Prostate gland (tissue), 2 donors: ENCODE measurements at regions not wholly inside any gene's neighbourhood (a gene's known extent, or its start where the extent isn't known, plus 50 kb on each side); places are given as distances from the start of the nearest gene placed in this dataset.

Experiments
- DNase-seq: peaks from one replicate; pipeline ENCODE4 v3.0.0-alpha.2; 2019; ENCODE audit warnings: low spot score
- H3K27ac ChIP-seq, 2 donors: fragments of 200-600 bp; sonication (generic); 2 replicates each; pipeline ENCODE4 v1.5.1; 2017 to 2019
- H3K27me3 ChIP-seq: fragments of 200-600 bp; sonication (generic); replicated peaks from 2 replicates; pipeline ENCODE4 v1.5.1; 2019; ENCODE audit not compliant: insufficient read depth
- H3K36me3 ChIP-seq, 2 donors: fragments of 200-600 bp; sonication (generic); 1 replicate in 1 of 2; 2 replicates in 1 of 2; pipeline versions ENCODE4 v1.5.1 to v1.8.1; 2017 to 2019
- H3K4me1 ChIP-seq: fragments of 200-600 bp; sonication (generic); replicated peaks from 2 replicates; pipeline ENCODE4 v1.5.1; 2019
- H3K4me3 ChIP-seq, 2 donors: fragments of 200-600 bp; sonication (generic); 2 replicates each; pipeline ENCODE4 v1.5.1; 2017 to 2019
- H3K9me3 ChIP-seq: fragments of 200-600 bp; sonication (generic); 2 replicates; pipeline ENCODE4 v1.5.1; 2017
- POLR2A ChIP-seq: fragments of 450-650 bp; IDR thresholded peaks from one replicate; pipeline ENCODE4 v1.6.1; 2016; ENCODE audit warnings: antibody characterized with exemption, mild to moderate bottlenecking
- POLR2AphosphoS5 ChIP-seq: sonication (generic); formaldehyde crosslinking; IDR thresholded peaks from one replicate; pipeline ENCODE4 v1.6.1; 2017; ENCODE audit warnings: antibody characterized with exemption
- WGBS: methylation state at CpG from one replicate; pipeline ENCODE4 v1.1.5; 2018; 5-methylcytosine and 5-hydroxymethylcytosine counted together
- intact Hi-C: fragments of 100-400 bp; cut with DNase I; formaldehyde crosslinking; loops from one replicate; pipeline ENCODE4 v1.14.2; 2022
- TF ChIP-seq, protein P1 (sequence below), 4 experiments: fragments of 200-600 bp in 2 of 4; fragments of 450-650 bp in 2 of 4; sonication (generic) in 2 of 4; IDR thresholded peaks; 1 replicate in 3 of 4; 2 replicates in 1 of 4; pipeline ENCODE4 v1.5.1; 2016 to 2019; ENCODE audit warnings: antibody characterized with exemption in 4 of 4, mild to moderate bottlenecking in 2 of 4, moderate library complexity in 2 of 4

DNA sequence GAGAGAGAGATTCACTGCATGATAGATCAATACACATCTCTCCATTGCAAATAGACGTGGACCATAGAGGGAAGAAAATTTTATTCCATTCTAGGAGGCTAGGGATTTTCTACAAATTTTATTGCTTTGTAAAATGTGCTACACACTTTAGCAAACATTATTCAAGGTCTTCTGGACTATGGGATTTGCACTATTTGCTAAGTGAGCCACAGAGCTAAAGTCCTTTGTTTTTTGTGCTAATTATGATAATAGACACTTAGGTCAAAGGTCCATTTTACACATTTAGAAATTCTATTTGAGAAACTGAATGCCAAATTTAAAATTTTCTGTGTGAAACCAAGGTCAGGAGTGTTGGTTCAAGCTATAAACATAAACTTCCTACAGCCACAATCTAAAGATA is 672.3 kb downstream of the LRRC70 start:
- DNase-seq, result no peak
- H3K27me3 ChIP-seq, result no peaks in the 10 kb centered on the region
- intact Hi-C loops, result no loop called here
- no peaks in the 10 kb centered on the region for H3K4me1 ChIP-seq
- no peak overlapping the region for H3K4me3 ChIP-seq
- H3K27ac ChIP-seq, result no peak overlapping the region
- 68% methylated on average over 1 of the region's 1 CpG for WGBS
- TF ChIP-seq POLR2AphosphoS5, result no peak
- no peak for TF ChIP-seq POLR2A
- TF ChIP-seq, protein P1, sequence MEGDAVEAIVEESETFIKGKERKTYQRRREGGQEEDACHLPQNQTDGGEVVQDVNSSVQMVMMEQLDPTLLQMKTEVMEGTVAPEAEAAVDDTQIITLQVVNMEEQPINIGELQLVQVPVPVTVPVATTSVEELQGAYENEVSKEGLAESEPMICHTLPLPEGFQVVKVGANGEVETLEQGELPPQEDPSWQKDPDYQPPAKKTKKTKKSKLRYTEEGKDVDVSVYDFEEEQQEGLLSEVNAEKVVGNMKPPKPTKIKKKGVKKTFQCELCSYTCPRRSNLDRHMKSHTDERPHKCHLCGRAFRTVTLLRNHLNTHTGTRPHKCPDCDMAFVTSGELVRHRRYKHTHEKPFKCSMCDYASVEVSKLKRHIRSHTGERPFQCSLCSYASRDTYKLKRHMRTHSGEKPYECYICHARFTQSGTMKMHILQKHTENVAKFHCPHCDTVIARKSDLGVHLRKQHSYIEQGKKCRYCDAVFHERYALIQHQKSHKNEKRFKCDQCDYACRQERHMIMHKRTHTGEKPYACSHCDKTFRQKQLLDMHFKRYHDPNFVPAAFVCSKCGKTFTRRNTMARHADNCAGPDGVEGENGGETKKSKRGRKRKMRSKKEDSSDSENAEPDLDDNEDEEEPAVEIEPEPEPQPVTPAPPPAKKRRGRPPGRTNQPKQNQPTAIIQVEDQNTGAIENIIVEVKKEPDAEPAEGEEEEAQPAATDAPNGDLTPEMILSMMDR (IDR thresholded peaks at IDR 0.05), result no peak
- H3K9me3 ChIP-seq, result no peaks in the 10 kb centered on the region
- H3K36me3 ChIP-seq, result no peaks in the 10 kb centered on the region

DNA sequence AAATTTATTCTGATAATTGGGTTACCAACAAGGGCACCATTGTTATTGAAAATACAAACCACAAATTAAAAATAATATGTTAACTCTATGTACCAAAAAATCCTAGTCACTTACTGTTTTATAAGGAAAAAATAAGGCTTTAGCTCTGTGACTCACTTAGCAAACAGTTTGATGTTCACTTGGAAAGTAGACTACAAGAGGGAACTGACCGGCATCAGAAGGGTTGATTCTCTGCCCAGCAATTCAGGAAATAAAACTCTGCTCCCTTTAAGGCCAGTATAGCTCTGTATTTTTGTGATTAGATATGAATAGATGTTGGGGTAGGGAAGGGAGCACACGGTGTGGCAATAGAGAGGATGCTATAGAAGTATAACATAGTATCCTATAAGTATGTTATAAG is 671.3 kb downstream of the LRRC70 start:
- WGBS, result 91% methylated on average over 2 of the region's 2 CpGs
- H3K36me3 ChIP-seq, result no peaks in the 10 kb centered on the region
- TF ChIP-seq, protein P1 (IDR thresholded peaks at IDR 0.05), result no peak
- TF ChIP-seq POLR2A, result no peak
- no peak for TF ChIP-seq POLR2AphosphoS5
- H3K4me1 ChIP-seq, result no peaks in the 10 kb centered on the region
- H3K4me3 ChIP-seq, result no peak overlapping the region
- no peak for DNase-seq
- no peaks in the 10 kb centered on the region for H3K9me3 ChIP-seq
- no peak overlapping the region for H3K27ac ChIP-seq
- no peaks in the 10 kb centered on the region for H3K27me3 ChIP-seq
- intact Hi-C loops, result no loop called here

DNA sequence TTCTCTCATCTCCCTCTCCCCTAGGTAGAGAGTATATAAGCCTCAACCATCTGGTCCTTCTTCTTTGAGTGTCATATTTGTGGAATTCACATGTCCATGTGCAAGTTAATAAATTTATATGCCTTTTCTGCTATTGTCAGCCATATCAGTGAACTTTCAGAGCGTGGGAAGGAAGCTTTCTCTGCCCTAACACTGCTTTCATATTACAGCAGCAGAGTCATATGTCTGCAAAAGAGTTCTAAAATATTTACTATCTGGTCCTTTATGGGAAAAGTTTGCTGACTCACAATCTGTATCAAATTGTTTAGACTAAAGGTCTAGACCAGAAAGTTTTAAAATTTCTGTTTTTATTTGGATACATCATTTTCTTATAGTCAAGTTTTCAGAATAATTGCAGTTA is 669.0 kb downstream of the LRRC70 start:
- no peaks in the 10 kb centered on the region for H3K9me3 ChIP-seq
- no peak for DNase-seq
- 74% methylated on average over 1 of the region's 1 CpG for WGBS
- no peaks in the 10 kb centered on the region for H3K36me3 ChIP-seq
- TF ChIP-seq POLR2A (no peak), POLR2AphosphoS5 (no peak)
- TF ChIP-seq, protein P1 (IDR thresholded peaks at IDR 0.05), result no peak
- no peak overlapping the region for H3K27ac ChIP-seq
- H3K27me3 ChIP-seq, result no peaks in the 10 kb centered on the region
- no peak overlapping the region for H3K4me3 ChIP-seq
- H3K4me1 ChIP-seq, result no peaks in the 10 kb centered on the region
- intact Hi-C loops, result no loop called here

DNA sequence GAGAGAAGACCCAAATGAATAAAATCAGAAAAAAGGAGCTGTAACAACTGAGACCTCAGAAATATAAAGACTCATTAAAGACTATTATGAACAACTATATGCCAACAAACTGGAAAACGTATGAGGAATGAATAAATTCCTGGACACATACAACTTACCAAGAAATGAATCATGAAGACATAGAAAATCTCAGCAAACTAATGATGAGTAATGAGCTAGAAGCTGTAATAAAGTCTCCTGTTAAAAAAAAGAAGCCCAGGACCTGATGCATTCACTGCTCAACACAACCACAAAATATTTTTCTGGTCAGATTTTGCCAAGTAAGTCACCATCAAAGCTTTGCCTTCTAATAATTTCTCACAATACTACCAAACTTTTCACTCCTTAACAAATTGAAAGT is 666.7 kb downstream of the LRRC70 start:
- Histone ChIP-seq H3K9me3 (no peaks in the 10 kb centered on the region), H3K4me3 (no peak overlapping the region), H3K36me3 (no peaks in the 10 kb centered on the region), H3K4me1 (no peaks in the 10 kb centered on the region), H3K27ac (no peak overlapping the region), H3K27me3 (no peaks in the 10 kb centered on the region)
- TF ChIP-seq POLR2A (no peak), POLR2AphosphoS5 (no peak)
- TF ChIP-seq, protein P1 (IDR thresholded peaks at IDR 0.05), result no peak
- 70% methylated on average over 1 of the region's 1 CpG for WGBS
- intact Hi-C loops, result no loop called here
- DNase-seq, result no peak

DNA sequence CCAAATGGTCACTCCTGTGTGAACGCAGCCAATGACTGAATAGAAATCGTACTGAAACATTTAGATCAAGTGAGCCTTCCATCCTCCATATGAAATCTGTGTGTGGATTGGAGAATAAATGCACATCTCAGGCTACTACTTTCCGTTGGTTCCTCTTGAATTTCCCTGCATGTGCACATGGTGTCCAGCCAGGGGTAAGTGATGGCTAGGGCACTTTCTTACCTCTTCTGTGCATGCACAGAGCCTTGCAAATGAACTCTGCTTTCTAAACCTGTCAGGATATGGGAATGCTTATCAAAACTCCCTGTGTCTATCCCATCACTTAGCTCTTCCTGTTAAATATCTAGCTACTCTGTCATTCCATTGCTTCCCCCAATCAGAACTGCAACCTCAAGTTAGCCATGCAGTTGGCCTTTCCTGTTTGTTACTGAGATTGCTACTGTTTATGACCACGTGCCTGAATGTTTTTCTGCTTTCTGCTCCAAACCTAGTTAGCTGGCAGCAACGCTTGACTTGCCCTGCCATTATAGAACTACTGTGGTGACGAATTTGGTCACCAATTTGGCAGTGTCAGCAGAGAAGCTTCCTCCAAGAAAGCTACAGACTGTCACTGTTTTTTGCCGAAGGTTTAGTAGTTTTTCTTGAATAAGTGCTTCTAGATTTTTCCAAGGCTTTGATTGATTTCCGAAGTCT is 661.6 kb downstream of the LRRC70 start:
- no peak for TF ChIP-seq POLR2AphosphoS5
- TF ChIP-seq POLR2A, result no peak
- TF ChIP-seq, protein P1 (IDR thresholded peaks at IDR 0.05), result no peak
- Histone ChIP-seq H3K27me3 (no peaks in the 10 kb centered on the region), H3K4me3 (no peak overlapping the region), H3K36me3 (no peaks in the 10 kb centered on the region), H3K27ac (no peak overlapping the region), H3K9me3 (no peaks in the 10 kb centered on the region), H3K4me1 (no peaks in the 10 kb centered on the region)
- WGBS, result 70% methylated on average over 8 of the region's 8 CpGs
- DNase-seq, result no peak
- intact Hi-C loops, result no loop called here
